BLaER1 (cell line): ENCODE measurements at regions not wholly inside any gene's neighbourhood (a gene's known extent, or its start where the extent isn't known, plus 50 kb on each side); places are given as distances from the start of the nearest gene placed in this dataset.

Experiments used
- H3K27ac ChIP-seq: shearing (Covaris generic); formaldehyde crosslinking; 2 replicates; pipeline ENCODE4 v1.8.1; 2022
- H3K27me3 ChIP-seq: shearing (Covaris generic); formaldehyde crosslinking; 2 replicates; pipeline ENCODE4 v1.8.1; 2022
- H3K36me3 ChIP-seq: shearing (Covaris generic); formaldehyde crosslinking; 2 replicates; pipeline ENCODE4 v1.8.1; 2022
- H3K4me1 ChIP-seq: shearing (Covaris generic); formaldehyde crosslinking; 2 replicates; pipeline ENCODE4 v1.8.1; 2022
- H3K4me2 ChIP-seq: shearing (Covaris generic); formaldehyde crosslinking; 2 replicates; pipeline ENCODE4 v1.8.1; 2022
- H3K4me3 ChIP-seq: shearing (Covaris generic); formaldehyde crosslinking; 2 replicates; pipeline ENCODE4 v1.8.1; 2022
- H3K9ac ChIP-seq: shearing (Covaris generic); formaldehyde crosslinking; 2 replicates; pipeline ENCODE4 v1.8.1; 2022
- H3K9me3 ChIP-seq: shearing (Covaris generic); formaldehyde crosslinking; 2 replicates; pipeline ENCODE4 v1.8.1; 2022
- H4K20me1 ChIP-seq: shearing (Covaris generic); formaldehyde crosslinking; 2 replicates; pipeline ENCODE4 v1.8.1; 2022
- Cebpa-rat ChIP-seq: shearing (Covaris generic); IDR thresholded peaks from 2 replicates; pipeline ENCODE4 v1.8.1; 2022

DNA sequence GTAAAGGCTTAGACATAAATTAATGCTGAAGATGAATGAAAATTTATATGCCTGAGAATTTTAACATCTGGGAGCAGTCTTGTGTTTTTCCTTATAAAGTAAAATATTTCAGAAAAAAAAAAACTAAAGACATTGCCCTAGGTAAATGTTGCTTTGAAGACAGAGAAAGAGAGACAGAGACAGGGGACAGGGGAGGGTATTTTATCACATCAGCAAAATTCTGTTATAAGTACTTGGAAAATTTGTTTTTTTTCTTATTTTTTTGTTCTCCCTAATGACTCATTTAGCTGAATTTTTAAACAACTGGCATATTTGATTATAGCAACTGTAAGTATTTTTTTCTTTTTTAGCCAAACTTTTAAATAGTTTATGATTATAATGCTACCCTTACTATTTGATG is 1540.6 kb upstream of the GBE1 start:
- Histone ChIP-seq H3K4me2 (no peak overlapping the region), H3K27me3 (no peaks in the 10 kb centered on the region), H3K4me3 (no peak overlapping the region), H3K9ac (no peak overlapping the region), H3K9me3 (no peaks in the 10 kb centered on the region), H3K36me3 (no peaks in the 10 kb centered on the region), H3K4me1 (no peaks in the 10 kb centered on the region), H4K20me1 (no peaks in the 10 kb centered on the region), H3K27ac (no peak overlapping the region)
- no peak for TF ChIP-seq Cebpa-rat

- no peaks in the 10 kb centered on the region for H3K36me3 ChIP-seq
- no peak overlapping the region for H3K4me3 ChIP-seq
- no peak overlapping the region for H3K4me2 ChIP-seq
- no peaks in the 10 kb centered on the region for H3K9me3 ChIP-seq
- no peak overlapping the region for H3K27ac ChIP-seq
- H4K20me1 ChIP-seq: no peaks in the 10 kb centered on the region
- H3K27me3 ChIP-seq: no peaks in the 10 kb centered on the region
- no peak for TF ChIP-seq Cebpa-rat
- no peak overlapping the region for H3K9ac ChIP-seq
- H3K4me1 ChIP-seq: no peaks in the 10 kb centered on the region
These were observed 1556.2 kb upstream of the GBE1 start for GRCh38 chr3:83317605-83318004.

- no peaks in the 10 kb centered on the region for H3K4me1 ChIP-seq
- no peak overlapping the region for H3K4me3 ChIP-seq
- H3K36me3 ChIP-seq: no peaks in the 10 kb centered on the region
- no peak for TF ChIP-seq Cebpa-rat
- no peak overlapping the region for H3K27ac ChIP-seq
- no peak overlapping the region for H3K4me2 ChIP-seq
- H3K9me3 ChIP-seq: no peaks in the 10 kb centered on the region
- H4K20me1 ChIP-seq: no peaks in the 10 kb centered on the region
- no peaks in the 10 kb centered on the region for H3K27me3 ChIP-seq
- no peak overlapping the region for H3K9ac ChIP-seq
These were observed 1559.3 kb upstream of the GBE1 start for GRCh38 chr3:83320726-83321125.

DNA sequence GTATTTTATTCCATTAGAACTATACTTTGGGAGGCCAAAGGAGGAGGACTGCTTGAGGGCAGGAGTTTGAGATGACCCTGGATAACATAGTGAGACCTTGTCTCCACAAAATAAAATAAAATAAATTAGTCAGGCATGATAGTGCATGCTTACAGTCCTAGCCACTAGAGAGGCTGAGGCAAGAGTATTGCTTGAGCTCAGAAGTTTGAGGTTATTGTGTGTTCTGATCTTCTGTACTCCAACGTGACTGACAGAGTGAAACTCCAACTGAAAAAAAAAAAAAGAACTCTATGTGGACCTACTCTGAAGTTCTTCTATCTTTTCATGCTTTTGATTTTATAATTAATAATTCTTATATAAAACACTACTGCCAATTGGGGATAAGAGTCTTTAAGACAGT is 1560.0 kb upstream of the GBE1 start:
- no peak for TF ChIP-seq Cebpa-rat
- H3K4me2 ChIP-seq: no peak overlapping the region
- H3K27me3 ChIP-seq: no peaks in the 10 kb centered on the region
- no peak overlapping the region for H3K27ac ChIP-seq
- H3K4me3 ChIP-seq: no peak overlapping the region
- H3K9ac ChIP-seq: no peak overlapping the region
- no peaks in the 10 kb centered on the region for H3K36me3 ChIP-seq
- no peaks in the 10 kb centered on the region for H3K4me1 ChIP-seq
- no peaks in the 10 kb centered on the region for H3K9me3 ChIP-seq
- H4K20me1 ChIP-seq: no peaks in the 10 kb centered on the region

GRCh38 chr3:83321891-83322290 is 1560.4 kb upstream of the GBE1 start:
- H3K9ac ChIP-seq: no peak overlapping the region
- H3K4me1 ChIP-seq: no peaks in the 10 kb centered on the region
- H3K27me3 ChIP-seq: no peaks in the 10 kb centered on the region
- no peaks in the 10 kb centered on the region for H4K20me1 ChIP-seq
- no peak overlapping the region for H3K27ac ChIP-seq
- TF ChIP-seq Cebpa-rat: no peak
- H3K36me3 ChIP-seq: no peaks in the 10 kb centered on the region
- H3K4me3 ChIP-seq: no peak overlapping the region
- no peak overlapping the region for H3K4me2 ChIP-seq
- no peaks in the 10 kb centered on the region for H3K9me3 ChIP-seq

- Histone ChIP-seq H3K4me1 (no peaks in the 10 kb centered on the region), H4K20me1 (no peaks in the 10 kb centered on the region), H3K9me3 (no peaks in the 10 kb centered on the region), H3K4me2 (no peak overlapping the region), H3K4me3 (no peak overlapping the region), H3K27me3 (no peaks in the 10 kb centered on the region), H3K9ac (no peak overlapping the region), H3K27ac (no peak overlapping the region), H3K36me3 (no peaks in the 10 kb centered on the region)
- no peak for TF ChIP-seq Cebpa-rat
These were observed 1592.8 kb upstream of the GBE1 start for GRCh38 chr3:83354205-83354604.

GRCh38 chr3:83393276-83393675 is 1565.5 kb upstream of the CADM2 start:
- no peaks in the 10 kb centered on the region for H3K36me3 ChIP-seq
- H3K9me3 ChIP-seq: no peaks in the 10 kb centered on the region
- no peak overlapping the region for H3K4me3 ChIP-seq
- H3K4me1 ChIP-seq: no peaks in the 10 kb centered on the region
- H3K4me2 ChIP-seq: no peak overlapping the region
- H3K9ac ChIP-seq: no peak overlapping the region
- H4K20me1 ChIP-seq: no peaks in the 10 kb centered on the region
- no peak for TF ChIP-seq Cebpa-rat
- no peak overlapping the region for H3K27ac ChIP-seq
- no peaks in the 10 kb centered on the region for H3K27me3 ChIP-seq

- Histone ChIP-seq H3K27me3 (no peaks in the 10 kb centered on the region), H3K4me3 (no peak overlapping the region), H3K36me3 (no peaks in the 10 kb centered on the region), H3K4me1 (no peaks in the 10 kb centered on the region), H4K20me1 (no peaks in the 10 kb centered on the region), H3K27ac (no peak overlapping the region), H3K4me2 (no peak overlapping the region), H3K9me3 (no peaks in the 10 kb centered on the region), H3K9ac (no peak overlapping the region)
- no peak for TF ChIP-seq Cebpa-rat
These were observed 1554.9 kb upstream of the CADM2 start for GRCh38 chr3:83403927-83404326.

GRCh38 chr3:83426300-83426699 is 1532.5 kb upstream of the CADM2 start:
- Histone ChIP-seq H3K27ac (no peak overlapping the region), H3K9me3 (no peaks in the 10 kb centered on the region), H3K4me3 (no peak overlapping the region), H3K9ac (no peak overlapping the region), H3K4me1 (no peaks in the 10 kb centered on the region), H3K4me2 (no peak overlapping the region), H3K27me3 (no peaks in the 10 kb centered on the region), H3K36me3 (no peaks in the 10 kb centered on the region), H4K20me1 (no peaks in the 10 kb centered on the region)
- TF ChIP-seq Cebpa-rat: no peak

- H3K4me1 ChIP-seq: no peaks in the 10 kb centered on the region
- no peaks in the 10 kb centered on the region for H3K9me3 ChIP-seq
- H3K36me3 ChIP-seq: no peaks in the 10 kb centered on the region
- no peaks in the 10 kb centered on the region for H3K27me3 ChIP-seq
- no peak overlapping the region for H3K4me3 ChIP-seq
- no peak overlapping the region for H3K4me2 ChIP-seq
- H3K9ac ChIP-seq: no peak overlapping the region
- no peak overlapping the region for H3K27ac ChIP-seq
- no peaks in the 10 kb centered on the region for H4K20me1 ChIP-seq
- no peak for TF ChIP-seq Cebpa-rat
These were observed 1523.8 kb upstream of the CADM2 start for GRCh38 chr3:83434880-83435587.

DNA sequence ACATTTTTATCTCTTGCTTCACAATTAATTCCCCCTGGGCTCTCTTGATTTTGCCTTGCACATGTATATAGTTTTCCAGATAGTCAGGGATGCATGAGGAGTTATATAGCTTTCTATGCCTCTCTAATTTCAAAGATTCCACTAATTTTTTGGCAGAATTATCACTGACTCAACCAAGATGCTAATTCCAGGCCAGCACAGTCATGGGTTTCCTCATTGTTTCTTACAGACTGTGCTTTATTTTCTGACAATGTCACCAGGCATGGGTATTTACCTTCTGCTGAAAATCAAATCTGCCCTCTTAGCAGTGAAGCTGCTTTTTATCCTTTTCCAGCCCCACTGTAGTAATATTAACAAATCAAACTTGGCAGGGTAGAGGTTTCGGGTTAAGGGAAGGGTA is 1520.6 kb upstream of the CADM2 start:
- Histone ChIP-seq H3K36me3 (no peaks in the 10 kb centered on the region), H3K4me2 (no peak overlapping the region), H3K4me3 (no peak overlapping the region), H3K27ac (no peak overlapping the region), H4K20me1 (no peaks in the 10 kb centered on the region), H3K27me3 (no peaks in the 10 kb centered on the region), H3K9me3 (no peaks in the 10 kb centered on the region), H3K9ac (no peak overlapping the region), H3K4me1 (no peaks in the 10 kb centered on the region)
- no peak for TF ChIP-seq Cebpa-rat
